SK-N-SH (cell line): ENCODE measurements at regions not wholly inside any gene's neighbourhood (a gene's known extent, or its start where the extent isn't known, plus 50 kb on each side); places are given as distances from the start of the nearest gene placed in this dataset.

ENCODE experiments used
- CHD2 ChIP-seq: fragments of 150-350 bp; IDR thresholded peaks from 2 replicates; pipeline ENCODE4 v1.6.1; 2018; ENCODE audit warnings: low read length; ENCODE audit not compliant: partially characterized antibody
- EZH2phosphoT487 ChIP-seq: fragments of 200-600 bp; sonication (generic); IDR thresholded peaks from 2 replicates; pipeline ENCODE4 v1.6.1; 2017; ENCODE audit warnings: low read depth, mixed run types, mild to moderate bottlenecking, antibody characterized with exemption, moderate library complexity, borderline replicate concordance
- FOXM1 ChIP-seq: IDR thresholded peaks from 2 replicates; pipeline ENCODE4 v1.4.0; 2012; ENCODE audit warnings: low read depth, mild to moderate bottlenecking
- NRF1 ChIP-seq: IDR thresholded peaks from 2 replicates; pipeline ENCODE4 v1.6.1; 2012; ENCODE audit warnings: low read depth, mild to moderate bottlenecking, low read length
- POLR2AphosphoS5 ChIP-seq: IDR thresholded peaks from 2 replicates; pipeline ENCODE4 v1.6.1; 2012; ENCODE audit warnings: low read depth, low read length
- REST ChIP-seq: IDR thresholded peaks from 2 replicates; pipeline ENCODE4 v1.6.1; 2012; ENCODE audit warnings: mild to moderate bottlenecking, low read depth, low read length, moderate library complexity
- SMC3 ChIP-seq: IDR thresholded peaks from 2 replicates; pipeline ENCODE4 v1.6.1; 2012; ENCODE audit warnings: low read depth, low read length, improper control_type of control experiment
- TAF1 ChIP-seq: IDR thresholded peaks from 2 replicates; pipeline ENCODE4 v1.6.1; 2012; ENCODE audit warnings: low read depth, mild to moderate bottlenecking, low read length, moderate library complexity, borderline replicate concordance
- TF ChIP-seq, protein P1 (sequence below): fragments of 200-600 bp; sonication (generic); IDR thresholded peaks from 2 replicates; pipeline ENCODE4 v1.6.1; 2017; ENCODE audit warnings: antibody characterized with exemption, mild to moderate bottlenecking, moderate library complexity
- TF ChIP-seq, protein P2 (sequence below): IDR thresholded peaks from 2 replicates; pipeline ENCODE4 v1.4.0; 2012; ENCODE audit warnings: low read depth, borderline replicate concordance

DNA sequence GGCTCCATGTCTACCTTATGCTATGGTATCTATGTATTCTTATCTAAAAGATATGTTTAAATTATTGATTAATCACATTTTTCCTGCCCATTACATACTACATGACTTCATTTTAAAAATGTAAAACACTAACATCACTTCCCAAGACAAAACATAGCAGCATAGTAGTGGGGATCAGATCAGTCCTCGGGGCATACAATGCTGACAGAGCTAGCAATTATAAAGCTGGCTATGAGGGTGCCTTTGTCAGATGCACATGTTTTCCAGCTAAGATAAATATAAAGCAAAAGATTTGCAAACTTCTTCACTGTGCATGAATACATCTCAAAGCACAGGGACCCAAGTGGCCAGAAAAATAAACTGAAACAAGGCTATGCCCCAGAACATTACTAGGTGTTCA lies 549.8 kb upstream of the INTU start:
- TF ChIP-seq EZH2phosphoT487 = no peak
- TF ChIP-seq, protein P1, sequence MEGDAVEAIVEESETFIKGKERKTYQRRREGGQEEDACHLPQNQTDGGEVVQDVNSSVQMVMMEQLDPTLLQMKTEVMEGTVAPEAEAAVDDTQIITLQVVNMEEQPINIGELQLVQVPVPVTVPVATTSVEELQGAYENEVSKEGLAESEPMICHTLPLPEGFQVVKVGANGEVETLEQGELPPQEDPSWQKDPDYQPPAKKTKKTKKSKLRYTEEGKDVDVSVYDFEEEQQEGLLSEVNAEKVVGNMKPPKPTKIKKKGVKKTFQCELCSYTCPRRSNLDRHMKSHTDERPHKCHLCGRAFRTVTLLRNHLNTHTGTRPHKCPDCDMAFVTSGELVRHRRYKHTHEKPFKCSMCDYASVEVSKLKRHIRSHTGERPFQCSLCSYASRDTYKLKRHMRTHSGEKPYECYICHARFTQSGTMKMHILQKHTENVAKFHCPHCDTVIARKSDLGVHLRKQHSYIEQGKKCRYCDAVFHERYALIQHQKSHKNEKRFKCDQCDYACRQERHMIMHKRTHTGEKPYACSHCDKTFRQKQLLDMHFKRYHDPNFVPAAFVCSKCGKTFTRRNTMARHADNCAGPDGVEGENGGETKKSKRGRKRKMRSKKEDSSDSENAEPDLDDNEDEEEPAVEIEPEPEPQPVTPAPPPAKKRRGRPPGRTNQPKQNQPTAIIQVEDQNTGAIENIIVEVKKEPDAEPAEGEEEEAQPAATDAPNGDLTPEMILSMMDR = no peak
- no peak for TF ChIP-seq TAF1
- TF ChIP-seq, protein P2, sequence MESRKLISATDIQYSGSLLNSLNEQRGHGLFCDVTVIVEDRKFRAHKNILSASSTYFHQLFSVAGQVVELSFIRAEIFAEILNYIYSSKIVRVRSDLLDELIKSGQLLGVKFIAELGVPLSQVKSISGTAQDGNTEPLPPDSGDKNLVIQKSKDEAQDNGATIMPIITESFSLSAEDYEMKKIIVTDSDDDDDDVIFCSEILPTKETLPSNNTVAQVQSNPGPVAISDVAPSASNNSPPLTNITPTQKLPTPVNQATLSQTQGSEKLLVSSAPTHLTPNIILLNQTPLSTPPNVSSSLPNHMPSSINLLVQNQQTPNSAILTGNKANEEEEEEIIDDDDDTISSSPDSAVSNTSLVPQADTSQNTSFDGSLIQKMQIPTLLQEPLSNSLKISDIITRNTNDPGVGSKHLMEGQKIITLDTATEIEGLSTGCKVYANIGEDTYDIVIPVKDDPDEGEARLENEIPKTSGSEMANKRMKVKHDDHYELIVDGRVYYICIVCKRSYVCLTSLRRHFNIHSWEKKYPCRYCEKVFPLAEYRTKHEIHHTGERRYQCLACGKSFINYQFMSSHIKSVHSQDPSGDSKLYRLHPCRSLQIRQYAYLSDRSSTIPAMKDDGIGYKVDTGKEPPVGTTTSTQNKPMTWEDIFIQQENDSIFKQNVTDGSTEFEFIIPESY = no peak
- no peak for TF ChIP-seq SMC3
- TF ChIP-seq NRF1 = no peak
- TF ChIP-seq CHD2 = no peak
- no peak for TF ChIP-seq POLR2AphosphoS5
- TF ChIP-seq FOXM1 = no peak
- no peak for TF ChIP-seq REST
